ENCODE measurements at regions not wholly inside any gene's neighbourhood (a gene's known extent, or its start where the extent isn't known, plus 50 kb on each side); places are given as distances from the start of the nearest gene placed in this dataset.

GRCh38 chr6:140779991-140780596 is 1352.6 kb upstream of the GJE1 start:
- TF ChIP-seq CTCF (IDR thresholded peaks at IDR 0.05): no peak
- TF ChIP-seq POLR2A (IDR thresholded peaks at IDR 0.05): no peak
